ENCODE measurements at regions not wholly inside any gene's neighbourhood (a gene's known extent, or its start where the extent isn't known, plus 50 kb on each side); places are given as distances from the start of the nearest gene placed in this dataset.

GRCh38 chr13:69108486-69108885 is 999.1 kb upstream of the ATXN8OS start:
- TF ChIP-seq CTCF (IDR thresholded peaks at IDR 0.05) (no peak), POLR2A (IDR thresholded peaks at IDR 0.05) (no peak)
- no peak for DNase-seq
- no peak overlapping the region for H3K4me3 ChIP-seq
- H3K27me3 ChIP-seq, result no peaks in the 10 kb centered on the region
- H3K9me3 ChIP-seq, result no peaks in the 10 kb centered on the region
- H3K36me3 ChIP-seq (ENCODE audit: low read depth, missing control alignments), result no peaks in the 10 kb centered on the region
- no peak overlapping the region for H3K27ac ChIP-seq
- intact Hi-C loops (cut with DNase I; ENCODE audit: low total_unique reads), result no loop called here
- no peaks in the 10 kb centered on the region for H3K4me1 ChIP-seq

- no peaks in the 10 kb centered on the region for H3K9me3 ChIP-seq
- H3K4me1 ChIP-seq, result no peaks in the 10 kb centered on the region
- no peaks in the 10 kb centered on the region for H3K27me3 ChIP-seq
- no peak for DNase-seq
- no peak overlapping the region for H3K4me3 ChIP-seq
- TF ChIP-seq POLR2A (IDR thresholded peaks at IDR 0.05), result no peak
- intact Hi-C loops (cut with DNase I; ENCODE audit: low total_unique reads), result no loop called here
- H3K36me3 ChIP-seq (ENCODE audit: low read depth, missing control alignments), result no peaks in the 10 kb centered on the region
- no peak overlapping the region for H3K27ac ChIP-seq
These were observed 1000.2 kb upstream of the ATXN8OS start for GRCh38 chr13:69107436-69107835.

GRCh38 chr13:69101841-69102240 is 1005.8 kb upstream of the ATXN8OS start:
- WGBS, 2 donors, result 95 to 98% methylated on average over 1 of the region's 1 CpG

GRCh38 chr13:69094485-69094884 is 1013.1 kb upstream of the ATXN8OS start:
- 53 to 67% methylated on average over 1 of the region's 1 CpG for WGBS, 2 donors
- H3K9me3 ChIP-seq, result no peaks in the 10 kb centered on the region
- DNase-seq, result no peak
- H3K4me3 ChIP-seq, result no peak overlapping the region
- H3K27me3 ChIP-seq, result no peaks in the 10 kb centered on the region
- intact Hi-C loops (cut with DNase I; ENCODE audit: low total_unique reads), result no loop called here
- no peaks in the 10 kb centered on the region for H3K4me1 ChIP-seq
- no peaks in the 10 kb centered on the region for H3K36me3 ChIP-seq (ENCODE audit: low read depth, missing control alignments)
- TF ChIP-seq POLR2A (IDR thresholded peaks at IDR 0.05) (no peak), CTCF (IDR thresholded peaks at IDR 0.05) (no peak)
- H3K27ac ChIP-seq, result no peak overlapping the region

More at GRCh38 chr13:69101841-69102240, 1005.8 kb upstream of the ATXN8OS start:
- H3K9me3 ChIP-seq, result no peaks in the 10 kb centered on the region
- H3K27me3 ChIP-seq, result no peaks in the 10 kb centered on the region
- no peak overlapping the region for H3K4me3 ChIP-seq
- TF ChIP-seq CTCF (IDR thresholded peaks at IDR 0.05) (no peak), POLR2A (IDR thresholded peaks at IDR 0.05) (no peak)
- H3K36me3 ChIP-seq (ENCODE audit: low read depth, missing control alignments), result no peaks in the 10 kb centered on the region
- intact Hi-C loops (cut with DNase I; ENCODE audit: low total_unique reads), result no loop called here
- H3K4me1 ChIP-seq, result no peaks in the 10 kb centered on the region
- H3K27ac ChIP-seq, result no peak overlapping the region
- DNase-seq, result no peak

GRCh38 chr13:69092615-69093322 is 1014.9 kb upstream of the ATXN8OS start:
- DNase-seq, result no peak
- intact Hi-C loops (cut with DNase I; ENCODE audit: low total_unique reads), result no loop called here
- no peaks in the 10 kb centered on the region for H3K36me3 ChIP-seq (ENCODE audit: low read depth, missing control alignments)
- 61 to 68% methylated on average over 6 of the region's 6 CpGs for WGBS, 2 donors
- no peak overlapping the region for H3K27ac ChIP-seq
- H3K4me1 ChIP-seq, result no peaks in the 10 kb centered on the region
- H3K9me3 ChIP-seq, result no peaks in the 10 kb centered on the region
- H3K4me3 ChIP-seq, result no peak overlapping the region
- H3K27me3 ChIP-seq, result no peaks in the 10 kb centered on the region
- no peak for TF ChIP-seq CTCF (IDR thresholded peaks at IDR 0.05)
- no peak for TF ChIP-seq POLR2A (IDR thresholded peaks at IDR 0.05)
